Esophagus squamous epithelium (tissue), 4 donors: ENCODE measurements at regions not wholly inside any gene's neighbourhood (a gene's known extent, or its start where the extent isn't known, plus 50 kb on each side); places are given as distances from the start of the nearest gene placed in this dataset.

ENCODE experiments used
- CTCF ChIP-seq, 6 experiments: fragments of 450-650 bp in 4 of 6; fragments of 200-600 bp in 2 of 6; sonication (generic) in 2 of 6; IDR thresholded peaks; one replicate each; pipeline ENCODE4 v1.5.1; 2016 to 2019; ENCODE audit warnings: antibody characterized with exemption in 6 of 6, mild to moderate bottlenecking in 4 of 6, moderate library complexity in 4 of 6
- POLR2A ChIP-seq, 4 donors: fragments of 450-650 bp; IDR thresholded peaks; one replicate each; pipeline ENCODE4 v1.6.1; 2017; ENCODE audit warnings: antibody characterized with exemption in 4 of 4, mild to moderate bottlenecking in 4 of 4, moderate library complexity in 3 of 4

- no peak for TF ChIP-seq CTCF (IDR thresholded peaks at IDR 0.05)
- no peak for TF ChIP-seq POLR2A (IDR thresholded peaks at IDR 0.05)
Observed at GRCh38 chr4:126682250-126682649, 950.5 kb upstream of the INTU start.
